HG03159 (cell line): ENCODE measurements at regions not wholly inside any gene's neighbourhood (a gene's known extent, or its start where the extent isn't known, plus 50 kb on each side); places are given as distances from the start of the nearest gene placed in this dataset.

Source experiments
- ATAC-seq: cut with Tn5 transposase; IDR thresholded peaks from one replicate; pipeline ENCODE4 v1.9.1; 2021; ENCODE audit warnings: mild to moderate bottlenecking, moderate library complexity; ENCODE audit not compliant: unreplicated experiment

GRCh38 chrX:42456176-42456700 lies 321.7 kb downstream of the PPP1R2C start:
- no peak for ATAC-seq

GRCh38 chrX:42450228-42450627 lies 327.7 kb downstream of the PPP1R2C start:
- ATAC-seq, result no peak

DNA sequence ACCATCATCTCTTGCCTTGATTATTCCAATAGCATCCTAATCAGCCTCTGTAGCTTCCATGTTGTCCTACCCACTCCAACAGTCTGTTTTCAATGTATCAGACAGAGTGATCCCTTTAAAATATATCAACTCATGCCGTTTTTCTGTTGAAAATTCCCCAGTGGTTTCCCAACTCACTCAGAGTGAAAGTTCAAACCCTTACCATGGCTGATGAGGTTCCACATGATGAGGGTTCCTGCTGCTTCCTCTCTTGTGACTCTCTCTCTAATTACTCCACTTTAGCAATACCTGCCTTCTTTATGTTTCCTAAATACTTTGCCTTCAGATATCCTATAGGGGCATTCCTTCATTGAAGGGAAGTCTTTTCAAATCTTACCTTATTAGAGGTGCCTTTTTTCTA lies 334.7 kb downstream of the PPP1R2C start:
- no peak for ATAC-seq

DNA sequence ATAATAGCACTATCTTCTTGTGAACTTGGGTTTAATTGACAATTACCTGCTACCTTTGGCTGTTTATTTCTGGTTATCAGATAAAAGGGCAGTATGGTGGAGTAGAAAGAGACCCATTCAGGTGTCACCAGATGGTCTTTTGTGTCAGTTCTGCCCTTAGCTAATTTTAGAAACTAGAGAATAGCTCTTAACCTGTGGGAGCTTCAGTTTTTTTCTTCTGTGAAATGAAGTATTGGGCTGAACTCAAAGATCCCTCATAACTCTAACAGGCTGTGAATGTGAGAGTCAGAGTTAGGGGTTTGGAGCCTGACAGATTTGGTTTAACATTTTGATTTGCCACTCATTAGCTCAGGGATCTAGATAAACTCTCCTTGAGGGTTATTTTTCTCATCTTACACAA lies 335.2 kb downstream of the PPP1R2C start:
- no peak for ATAC-seq

- ATAC-seq, result no peak
Observed at GRCh38 chrX:42437211-42437610, 340.8 kb downstream of the PPP1R2C start.

- no peak for ATAC-seq
Observed at GRCh38 chrX:42434458-42435166, 343.4 kb downstream of the PPP1R2C start.

- ATAC-seq, result no peak
Observed at GRCh38 chrX:42432552-42432951, 345.4 kb downstream of the PPP1R2C start.

GRCh38 chrX:42422961-42423360 lies 355.0 kb downstream of the PPP1R2C start:
- no peak for ATAC-seq

DNA sequence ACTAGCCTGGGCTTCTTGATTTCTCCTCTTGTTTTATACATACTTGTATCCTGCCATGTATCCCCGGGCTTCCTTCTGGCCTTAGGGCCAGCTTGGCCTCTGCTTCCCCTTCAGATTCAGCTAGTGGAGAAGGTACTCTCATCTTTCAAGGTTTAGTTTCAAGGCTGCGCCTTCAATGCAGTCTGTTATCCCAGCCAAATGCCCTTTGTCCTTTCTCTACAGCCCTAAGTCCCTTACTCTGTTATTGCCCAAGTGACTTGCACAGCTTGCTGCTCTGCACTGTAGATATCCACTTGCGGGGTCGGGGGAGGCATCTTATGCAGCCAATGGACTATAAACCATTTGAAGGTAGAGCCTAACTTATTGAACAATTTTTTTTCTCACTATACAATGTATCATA lies 357.5 kb downstream of the PPP1R2C start:
- ATAC-seq, result no peak

- no peak for ATAC-seq
Observed at GRCh38 chrX:42415636-42416035, 362.3 kb downstream of the PPP1R2C start.

- ATAC-seq, result no peak
Observed at GRCh38 chrX:42414057-42414456, 363.9 kb downstream of the PPP1R2C start.

DNA sequence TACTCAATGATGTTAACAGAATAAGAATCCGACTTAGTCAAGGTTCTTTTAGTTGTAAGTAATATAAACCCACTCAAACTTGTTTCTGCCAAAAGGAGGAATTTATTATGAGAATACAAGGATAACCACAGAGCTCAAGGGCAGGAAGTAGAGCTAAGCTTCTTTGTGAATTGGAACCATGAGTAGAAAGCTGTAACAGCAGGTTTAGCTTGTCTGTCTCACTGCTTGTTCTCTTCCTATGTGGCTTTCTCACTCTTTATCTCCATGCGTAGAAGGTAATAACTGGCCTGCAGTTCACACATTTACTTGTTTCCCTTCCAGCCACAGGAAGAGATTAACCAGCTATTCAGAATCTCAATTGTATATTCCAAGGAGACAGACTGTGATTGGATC lies 378.3 kb downstream of the PPP1R2C start:
- no peak for ATAC-seq

DNA sequence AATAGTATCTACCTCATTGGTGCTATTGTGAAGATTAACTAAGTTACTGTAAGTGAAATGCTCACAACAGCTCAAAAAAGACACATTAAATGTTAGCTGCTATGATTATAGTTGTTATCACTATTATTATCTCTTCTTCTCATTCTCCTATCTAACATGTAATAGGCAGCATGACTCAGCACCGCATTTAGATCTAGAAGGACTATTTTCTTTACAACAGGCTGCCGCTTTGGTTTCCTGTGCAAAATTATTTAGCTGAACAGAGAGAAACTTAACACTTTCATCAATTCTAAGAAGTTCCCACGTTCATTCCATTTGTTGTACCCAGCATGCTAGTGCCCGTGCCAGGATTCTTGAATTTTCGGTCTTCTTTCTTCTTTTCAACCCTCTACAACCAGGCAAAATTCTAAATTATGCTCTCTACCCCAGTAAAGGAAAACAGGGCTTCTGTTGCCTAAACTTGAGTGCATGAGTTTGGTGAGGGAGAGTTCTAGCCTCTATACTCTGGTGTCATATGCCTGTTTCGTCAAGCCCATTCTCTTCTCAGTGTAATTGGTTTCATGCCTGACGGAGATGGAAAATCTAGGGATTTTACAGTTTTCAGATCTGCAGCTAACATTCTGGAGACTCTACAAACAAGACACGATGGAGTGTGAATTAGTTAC lies 378.9 kb downstream of the PPP1R2C start:
- ATAC-seq, result no peak

DNA sequence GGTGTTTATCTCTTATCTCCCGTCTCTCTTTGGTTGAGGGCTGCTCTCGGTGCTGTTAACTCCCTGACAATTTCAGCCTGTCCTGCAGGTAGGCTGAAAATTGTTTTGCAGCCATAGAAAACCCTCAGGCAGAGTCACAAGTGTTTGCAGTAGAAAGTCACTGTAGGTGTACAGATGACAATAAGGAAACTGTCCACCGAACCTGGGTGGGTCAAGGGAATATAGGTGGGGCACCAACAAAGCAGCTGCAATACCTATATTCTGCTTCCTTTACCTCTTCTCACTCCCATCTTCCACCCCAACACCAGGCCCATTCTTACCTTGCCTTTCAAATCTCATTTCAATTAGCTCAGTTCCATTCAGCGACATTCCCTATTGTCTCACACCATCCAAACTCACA lies 381.8 kb downstream of the PPP1R2C start:
- no peak for ATAC-seq

DNA sequence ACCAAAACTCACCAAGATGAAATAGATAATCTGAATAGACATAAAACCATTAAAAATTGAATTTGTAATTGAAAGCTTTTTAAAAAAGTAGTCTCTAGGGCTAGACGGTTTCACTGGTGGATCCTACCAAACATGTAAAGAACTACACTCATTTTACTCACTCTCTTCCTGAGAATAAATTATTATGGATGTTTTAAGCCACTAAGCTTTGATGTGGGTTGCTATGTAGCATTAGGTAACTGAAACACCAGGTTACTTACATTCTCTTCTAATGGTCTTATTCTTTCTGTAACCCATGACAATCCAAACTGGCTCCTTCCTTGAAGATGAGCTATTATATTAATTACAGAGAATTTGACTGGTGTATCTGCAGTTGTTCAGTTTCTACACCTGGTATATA lies 385.1 kb downstream of the PPP1R2C start:
- ATAC-seq, result no peak

- no peak for ATAC-seq
Observed at GRCh38 chrX:42386681-42387080, 391.3 kb downstream of the PPP1R2C start.

- ATAC-seq, result no peak
Observed at GRCh38 chrX:42385730-42386129, 392.2 kb downstream of the PPP1R2C start.

- no peak for ATAC-seq
Observed at GRCh38 chrX:42384956-42385355, 393.0 kb downstream of the PPP1R2C start.

DNA sequence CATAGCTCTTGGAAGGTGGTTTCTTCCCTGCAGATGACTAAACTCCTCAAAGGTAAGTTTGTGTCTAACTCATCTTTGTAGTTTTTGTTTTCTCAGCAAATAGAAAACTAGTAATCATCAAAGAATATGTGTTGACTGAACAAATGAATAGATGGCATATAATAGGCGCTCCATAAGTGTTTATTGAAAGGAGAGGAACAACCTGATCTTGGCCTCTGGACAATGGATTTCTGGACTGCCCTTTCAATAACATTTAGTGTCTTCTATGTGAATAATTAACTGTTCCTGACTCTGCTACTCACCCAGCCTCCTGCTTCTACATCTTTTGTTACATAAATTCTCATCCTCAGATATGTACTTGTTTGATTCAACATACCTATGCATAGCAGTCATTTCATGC lies 399.1 kb downstream of the PPP1R2C start:
- ATAC-seq, result no peak

GRCh38 chrX:42375086-42375485 lies 402.9 kb downstream of the PPP1R2C start:
- no peak for ATAC-seq

DNA sequence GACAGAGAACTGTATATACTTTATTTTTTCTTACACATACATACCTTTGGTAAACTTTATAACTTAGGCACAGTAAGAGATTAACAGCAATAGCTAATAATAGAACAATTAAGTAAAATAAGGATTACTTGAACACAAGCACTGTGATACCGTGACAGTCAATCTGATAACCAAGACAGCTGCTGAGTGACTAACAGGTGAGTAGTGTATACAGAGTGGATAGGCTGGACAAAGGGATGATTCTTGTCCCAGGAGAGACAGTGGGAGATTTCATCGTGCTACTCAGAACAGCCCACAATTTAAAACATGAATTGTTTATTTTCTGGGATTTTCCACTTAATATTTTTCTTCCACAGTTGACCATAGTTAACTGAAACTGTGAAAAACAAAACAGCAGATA lies 411.8 kb downstream of the PPP1R2C start:
- ATAC-seq, result no peak

DNA sequence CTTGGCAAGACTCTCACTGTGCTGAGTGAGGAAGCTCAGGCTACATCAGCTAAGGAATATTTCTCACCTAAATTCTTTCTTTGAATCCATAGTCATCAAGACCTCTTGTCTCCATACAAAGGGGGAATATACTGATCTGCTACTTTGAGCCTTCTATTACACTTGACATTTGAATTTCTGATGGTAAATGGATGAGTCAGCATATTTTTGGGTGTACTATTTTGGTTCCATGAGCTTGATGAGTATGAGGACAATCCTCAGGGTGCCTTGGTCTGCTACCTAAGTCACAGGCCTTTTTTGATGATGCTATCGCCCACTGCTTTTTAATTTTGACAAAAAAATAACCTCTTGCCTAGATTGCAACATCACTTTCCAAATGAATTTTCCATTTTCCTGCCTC lies 415.7 kb downstream of the PPP1R2C start:
- no peak for ATAC-seq
